Renal cortex interstitium (tissue), 11 donors: ENCODE measurements at regions not wholly inside any gene's neighbourhood (a gene's known extent, or its start where the extent isn't known, plus 50 kb on each side); places are given as distances from the start of the nearest gene placed in this dataset.

Experiments used
- DNase-seq, 11 donors: peaks; one replicate each; pipeline ENCODE4 v3.0.0-alpha.2; 2013; ENCODE audit warnings: low read depth in 9 of 11, low spot score in 4 of 11; ENCODE audit errors: extremely low read depth in 1 of 11

GRCh38 chr2:57432528-57432927 lies 614.1 kb upstream of the VRK2 start:
- no peak for DNase-seq

DNA sequence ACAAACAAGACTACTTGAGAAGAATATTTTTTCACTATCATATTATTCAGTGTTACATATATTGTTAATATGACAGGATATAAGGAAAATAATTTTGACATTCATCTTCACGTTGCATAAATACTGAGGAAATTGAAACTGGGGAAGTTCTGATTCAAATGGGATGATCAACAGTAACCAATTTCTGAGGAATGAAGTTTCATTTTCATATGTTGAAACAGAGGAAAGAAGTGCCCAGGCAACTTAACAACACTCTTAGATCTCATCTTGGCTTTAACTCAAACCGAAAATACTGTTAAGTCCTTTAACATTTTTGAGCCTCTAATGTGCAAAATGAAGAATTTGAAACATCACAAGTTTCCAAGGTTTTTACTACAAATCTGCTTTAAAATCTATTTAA lies 612.2 kb upstream of the VRK2 start:
- DNase-seq, result no peak

- no peak for DNase-seq
Measured at GRCh38 chr2:57434972-57435371, 611.6 kb upstream of the VRK2 start.

GRCh38 chr2:57437077-57437476 lies 609.5 kb upstream of the VRK2 start:
- DNase-seq, result no peak

DNA sequence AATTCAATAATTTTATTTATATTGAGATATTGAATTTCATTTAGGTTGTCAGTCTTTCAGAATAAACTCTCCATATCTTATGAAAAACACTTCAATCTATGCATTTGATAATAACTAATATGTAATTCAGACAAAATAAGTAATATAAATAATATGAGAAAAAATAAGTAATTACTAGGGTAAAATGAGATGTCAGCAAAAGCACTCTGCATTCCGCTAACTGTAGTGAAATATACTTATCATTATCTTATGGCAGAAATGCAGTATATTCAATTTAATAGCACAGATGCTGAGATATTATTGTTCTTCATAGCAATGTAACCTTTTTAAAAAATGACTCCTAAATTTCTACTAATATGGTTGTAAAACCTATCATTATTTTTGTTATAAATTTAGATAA lies 606.2 kb upstream of the VRK2 start:
- no peak for DNase-seq

DNA sequence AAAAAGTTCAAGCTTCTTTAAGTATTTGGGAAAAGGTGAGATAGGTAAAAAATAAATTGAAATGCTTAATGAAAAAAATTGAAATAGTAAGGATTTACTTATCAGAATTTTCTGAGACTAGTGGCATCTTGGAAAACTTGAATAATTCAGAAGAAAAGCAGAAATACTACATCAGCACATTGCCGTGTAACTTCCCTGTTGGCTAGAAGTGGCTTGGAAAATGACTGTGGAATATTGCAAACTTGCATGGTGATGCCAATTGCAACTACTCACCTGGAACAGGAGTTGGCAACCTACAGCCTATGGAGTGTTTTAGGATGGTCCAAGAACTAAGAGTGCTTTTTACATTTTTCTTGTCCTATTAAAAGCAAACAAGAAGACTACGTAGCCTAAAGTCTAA lies 603.5 kb upstream of the VRK2 start:
- DNase-seq, result no peak

GRCh38 chr2:57443973-57444521 lies 602.6 kb upstream of the VRK2 start:
- no peak for DNase-seq

DNA sequence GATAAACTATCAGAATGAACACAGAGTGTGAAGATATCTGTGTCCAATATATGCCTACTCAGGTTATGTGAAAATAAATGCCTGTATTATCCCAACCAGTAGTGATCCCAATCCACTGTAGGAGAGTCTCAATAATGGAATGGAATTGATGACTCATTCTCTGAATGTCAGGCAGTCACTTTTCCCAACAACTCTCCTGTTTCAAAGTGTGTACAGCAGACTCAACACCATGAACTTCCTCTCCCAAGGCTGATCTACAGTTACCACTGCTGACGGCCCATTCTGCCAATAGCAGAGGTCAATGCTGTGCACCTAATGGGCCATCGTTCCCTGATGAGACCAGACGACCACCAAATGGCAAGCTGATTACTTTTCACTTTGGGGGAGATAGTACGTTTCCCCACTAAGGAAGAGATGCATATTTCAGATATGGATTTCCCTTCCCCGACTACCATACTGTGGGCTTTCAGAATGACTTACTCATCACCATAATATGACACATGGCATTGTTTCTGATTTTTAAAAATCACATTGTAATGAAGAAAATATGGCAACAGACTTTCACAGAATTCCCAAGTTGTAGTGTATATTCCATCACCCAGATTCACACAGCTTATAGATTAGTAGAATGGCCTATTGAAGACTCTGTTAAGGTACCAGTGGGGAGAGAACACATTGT lies 601.7 kb upstream of the VRK2 start:
- DNase-seq, result no peak

- DNase-seq, result no peak
Measured at GRCh38 chr2:57448816-57449215, 597.8 kb upstream of the VRK2 start.

GRCh38 chr2:57450170-57450569 lies 596.4 kb upstream of the VRK2 start:
- no peak for DNase-seq

DNA sequence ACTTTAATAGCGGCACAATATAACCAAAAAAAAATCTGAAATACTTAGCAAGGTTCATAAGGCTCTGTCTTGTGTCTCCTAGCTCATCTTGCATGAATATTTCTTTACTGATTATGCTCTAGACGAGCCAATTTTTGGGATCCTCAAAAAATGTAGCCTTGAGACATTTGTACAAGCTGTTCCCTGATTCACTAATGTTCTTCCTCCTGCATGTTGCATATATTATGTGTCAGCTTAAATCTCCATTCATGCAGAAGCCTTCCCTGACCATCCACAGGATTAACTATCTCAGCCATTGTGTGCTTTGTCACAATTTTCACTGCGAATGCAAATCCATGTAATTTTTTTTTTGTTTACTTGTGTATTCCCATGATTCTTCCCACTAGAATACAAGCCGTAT lies 594.0 kb upstream of the VRK2 start:
- no peak for DNase-seq

- no peak for DNase-seq
Measured at GRCh38 chr2:57453945-57454344, 592.7 kb upstream of the VRK2 start.

- DNase-seq, result no peak
Measured at GRCh38 chr2:57460396-57461276, 586.0 kb upstream of the VRK2 start.

- no peak for DNase-seq
Measured at GRCh38 chr2:57461624-57462023, 585.0 kb upstream of the VRK2 start.

DNA sequence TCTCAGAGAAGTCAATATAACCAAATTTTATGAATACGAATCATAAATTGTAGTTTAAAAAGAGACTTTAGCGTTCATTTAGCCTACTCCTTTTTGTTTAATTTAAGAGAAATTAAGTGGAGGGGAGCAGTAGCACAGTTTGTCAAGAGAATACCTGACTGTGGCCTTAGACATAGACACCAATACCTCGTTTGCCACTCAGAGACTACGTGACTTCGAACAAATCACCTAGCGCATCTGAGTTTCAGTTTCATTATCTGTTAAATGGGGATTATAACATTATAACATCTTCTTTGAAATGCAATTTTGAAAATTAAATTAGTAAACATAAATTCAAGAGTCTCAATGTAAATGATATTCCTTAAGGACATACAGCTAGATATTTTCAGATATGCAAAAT lies 581.5 kb upstream of the VRK2 start:
- DNase-seq, result no peak

DNA sequence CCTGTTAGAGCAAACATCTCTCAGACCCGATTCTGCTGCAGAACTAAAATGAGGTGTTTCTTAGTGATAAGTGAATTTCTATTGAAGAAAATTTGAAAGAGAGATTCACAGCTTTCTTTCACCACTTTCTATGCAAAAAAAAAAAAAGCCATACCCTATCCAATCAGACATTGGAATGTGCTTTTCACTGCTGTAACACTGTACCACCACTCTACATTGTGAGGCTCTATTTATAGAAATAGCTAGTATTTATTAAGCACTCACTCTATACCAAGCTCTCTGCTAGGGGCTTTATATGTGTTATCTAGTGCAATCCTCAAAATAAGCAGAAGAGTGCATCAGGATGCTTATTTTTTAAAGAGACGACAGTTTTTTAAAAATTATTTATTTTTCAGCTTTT lies 580.6 kb upstream of the VRK2 start:
- DNase-seq, result no peak

DNA sequence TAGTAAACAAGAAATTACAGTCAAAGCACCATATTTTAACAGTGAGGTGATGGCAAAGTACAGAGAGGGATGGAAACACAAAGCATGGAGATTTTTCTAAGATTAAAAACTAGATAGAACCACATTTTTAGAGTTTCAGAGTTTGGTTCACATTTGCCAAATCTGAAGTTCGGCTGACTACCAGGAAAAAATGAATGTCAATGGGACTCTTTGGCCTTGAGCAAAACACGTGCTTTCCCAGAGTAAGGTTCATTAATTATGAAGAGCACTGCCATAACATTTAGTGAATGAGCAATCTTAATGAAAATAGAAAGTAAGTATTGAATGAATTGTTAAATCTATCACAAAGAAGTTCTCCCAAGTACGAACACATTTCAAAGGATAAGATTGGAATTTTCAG lies 571.2 kb upstream of the VRK2 start:
- no peak for DNase-seq

GRCh38 chr2:57479981-57480380 lies 566.6 kb upstream of the VRK2 start:
- DNase-seq, result no peak

DNA sequence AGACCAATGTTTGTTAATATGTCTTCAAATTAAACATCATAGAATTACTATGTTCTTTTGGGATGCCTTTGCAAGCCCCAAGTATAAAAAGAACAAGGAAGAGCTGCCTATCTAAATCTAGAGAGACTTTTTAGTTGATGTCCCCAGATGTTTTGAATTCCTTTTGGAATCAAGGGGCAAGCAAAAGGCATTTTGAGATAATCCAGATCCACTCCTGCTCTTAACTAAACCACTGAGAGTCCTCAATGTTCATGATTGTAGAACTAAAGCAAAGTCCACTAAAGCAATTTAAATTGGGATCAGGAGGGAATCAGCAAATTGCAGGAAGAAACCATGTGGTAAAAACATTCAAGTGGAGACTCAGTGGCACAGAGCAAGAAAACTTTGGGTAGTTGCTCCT lies 558.5 kb upstream of the VRK2 start:
- no peak for DNase-seq

GRCh38 chr2:57490741-57491140 lies 555.9 kb upstream of the VRK2 start:
- DNase-seq, result no peak
